SU-DHL-6 (cell line): ENCODE measurements at regions not wholly inside any gene's neighbourhood (a gene's known extent, or its start where the extent isn't known, plus 50 kb on each side); places are given as distances from the start of the nearest gene placed in this dataset.

Experiments
- EZH2phosphoT487 ChIP-seq: fragments of 200-600 bp; sonication (generic), shearing (Covaris generic); conservative IDR thresholded peaks from 2 replicates; pipeline ENCODE4 v1.6.1; 2018; ENCODE audit warnings: mild to moderate bottlenecking, antibody characterized with exemption, low read length, moderate library complexity, mixed read lengths
- TF ChIP-seq, protein P1 (sequence below): fragments of 200-600 bp; sonication (generic); IDR thresholded peaks from one replicate; pipeline ENCODE4 v1.5.1; 2017; ENCODE audit warnings: antibody characterized with exemption, mild to moderate bottlenecking, low read length, moderate library complexity; ENCODE audit not compliant: insufficient read depth, poor library complexity, severe bottlenecking

DNA sequence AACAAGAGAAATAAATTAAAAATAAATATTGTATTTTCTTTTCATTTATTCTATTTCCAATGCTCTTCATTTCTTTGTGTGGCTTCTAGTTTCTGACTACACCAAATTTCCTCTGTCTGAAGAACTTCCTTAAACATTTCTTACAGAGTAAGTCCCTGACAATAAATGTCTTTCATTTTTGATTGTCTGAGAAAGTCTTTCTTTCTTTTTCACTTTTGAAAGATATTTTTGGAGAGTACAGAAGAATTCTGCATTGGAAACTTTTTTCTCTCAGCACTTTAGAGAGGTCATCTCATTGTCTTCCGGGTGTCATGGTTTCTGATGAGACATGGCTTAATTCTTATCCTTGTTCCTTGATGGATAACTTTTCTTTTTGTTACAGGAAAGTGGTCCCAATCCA is 119.6 kb downstream of the MOBP start:
- TF ChIP-seq, protein P1, sequence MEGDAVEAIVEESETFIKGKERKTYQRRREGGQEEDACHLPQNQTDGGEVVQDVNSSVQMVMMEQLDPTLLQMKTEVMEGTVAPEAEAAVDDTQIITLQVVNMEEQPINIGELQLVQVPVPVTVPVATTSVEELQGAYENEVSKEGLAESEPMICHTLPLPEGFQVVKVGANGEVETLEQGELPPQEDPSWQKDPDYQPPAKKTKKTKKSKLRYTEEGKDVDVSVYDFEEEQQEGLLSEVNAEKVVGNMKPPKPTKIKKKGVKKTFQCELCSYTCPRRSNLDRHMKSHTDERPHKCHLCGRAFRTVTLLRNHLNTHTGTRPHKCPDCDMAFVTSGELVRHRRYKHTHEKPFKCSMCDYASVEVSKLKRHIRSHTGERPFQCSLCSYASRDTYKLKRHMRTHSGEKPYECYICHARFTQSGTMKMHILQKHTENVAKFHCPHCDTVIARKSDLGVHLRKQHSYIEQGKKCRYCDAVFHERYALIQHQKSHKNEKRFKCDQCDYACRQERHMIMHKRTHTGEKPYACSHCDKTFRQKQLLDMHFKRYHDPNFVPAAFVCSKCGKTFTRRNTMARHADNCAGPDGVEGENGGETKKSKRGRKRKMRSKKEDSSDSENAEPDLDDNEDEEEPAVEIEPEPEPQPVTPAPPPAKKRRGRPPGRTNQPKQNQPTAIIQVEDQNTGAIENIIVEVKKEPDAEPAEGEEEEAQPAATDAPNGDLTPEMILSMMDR, result no peak
- TF ChIP-seq EZH2phosphoT487, result no peak
